C4-2B (cell line): ENCODE measurements at regions not wholly inside any gene's neighbourhood (a gene's known extent, or its start where the extent isn't known, plus 50 kb on each side); places are given as distances from the start of the nearest gene placed in this dataset.

Source experiments
- ZFX ChIP-seq: fragments of 450-650 bp; IDR thresholded peaks from 2 replicates; pipeline ENCODE4 v1.6.1; 2017
- TF ChIP-seq, protein P1 (sequence below): fragments of 450-650 bp; conservative IDR thresholded peaks from 2 replicates; pipeline ENCODE4 v1.5.1; 2017; ENCODE audit warnings: mild to moderate bottlenecking

DNA sequence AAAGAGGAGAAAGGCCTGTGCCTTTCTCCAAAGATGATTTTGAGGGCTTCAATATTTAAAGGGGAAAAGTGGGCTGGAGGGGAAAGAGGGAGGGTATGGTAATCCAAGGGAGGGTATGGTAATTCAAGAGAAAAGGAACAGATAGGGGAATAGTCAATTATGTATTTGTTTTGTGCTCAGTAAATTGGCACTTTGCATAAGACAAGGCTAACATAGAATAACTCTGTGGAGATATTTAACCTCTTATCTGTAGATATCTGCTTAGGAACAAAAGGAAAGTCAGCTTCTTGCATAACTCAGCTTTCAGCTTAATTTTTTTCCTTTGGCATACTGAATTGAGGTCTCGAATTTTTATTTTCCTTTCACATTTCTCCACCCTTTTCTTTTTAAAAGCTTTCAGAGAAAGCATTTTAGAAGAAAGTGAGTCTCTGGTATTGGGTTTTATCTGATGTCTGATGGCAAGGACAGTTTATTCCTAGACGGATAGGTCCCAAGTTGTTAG lies 119.9 kb upstream of the F3 start:
- TF ChIP-seq, protein P1, sequence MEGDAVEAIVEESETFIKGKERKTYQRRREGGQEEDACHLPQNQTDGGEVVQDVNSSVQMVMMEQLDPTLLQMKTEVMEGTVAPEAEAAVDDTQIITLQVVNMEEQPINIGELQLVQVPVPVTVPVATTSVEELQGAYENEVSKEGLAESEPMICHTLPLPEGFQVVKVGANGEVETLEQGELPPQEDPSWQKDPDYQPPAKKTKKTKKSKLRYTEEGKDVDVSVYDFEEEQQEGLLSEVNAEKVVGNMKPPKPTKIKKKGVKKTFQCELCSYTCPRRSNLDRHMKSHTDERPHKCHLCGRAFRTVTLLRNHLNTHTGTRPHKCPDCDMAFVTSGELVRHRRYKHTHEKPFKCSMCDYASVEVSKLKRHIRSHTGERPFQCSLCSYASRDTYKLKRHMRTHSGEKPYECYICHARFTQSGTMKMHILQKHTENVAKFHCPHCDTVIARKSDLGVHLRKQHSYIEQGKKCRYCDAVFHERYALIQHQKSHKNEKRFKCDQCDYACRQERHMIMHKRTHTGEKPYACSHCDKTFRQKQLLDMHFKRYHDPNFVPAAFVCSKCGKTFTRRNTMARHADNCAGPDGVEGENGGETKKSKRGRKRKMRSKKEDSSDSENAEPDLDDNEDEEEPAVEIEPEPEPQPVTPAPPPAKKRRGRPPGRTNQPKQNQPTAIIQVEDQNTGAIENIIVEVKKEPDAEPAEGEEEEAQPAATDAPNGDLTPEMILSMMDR: no peak
- no peak for TF ChIP-seq ZFX
